HG03439 (cell line): ENCODE measurements at regions not wholly inside any gene's neighbourhood (a gene's known extent, or its start where the extent isn't known, plus 50 kb on each side); places are given as distances from the start of the nearest gene placed in this dataset.

ENCODE experiments used
- ATAC-seq: cut with Tn5 transposase; IDR thresholded peaks from one replicate; pipeline ENCODE4 v1.9.1; 2021; ENCODE audit warnings: mild to moderate bottlenecking, moderate library complexity; ENCODE audit not compliant: unreplicated experiment

DNA sequence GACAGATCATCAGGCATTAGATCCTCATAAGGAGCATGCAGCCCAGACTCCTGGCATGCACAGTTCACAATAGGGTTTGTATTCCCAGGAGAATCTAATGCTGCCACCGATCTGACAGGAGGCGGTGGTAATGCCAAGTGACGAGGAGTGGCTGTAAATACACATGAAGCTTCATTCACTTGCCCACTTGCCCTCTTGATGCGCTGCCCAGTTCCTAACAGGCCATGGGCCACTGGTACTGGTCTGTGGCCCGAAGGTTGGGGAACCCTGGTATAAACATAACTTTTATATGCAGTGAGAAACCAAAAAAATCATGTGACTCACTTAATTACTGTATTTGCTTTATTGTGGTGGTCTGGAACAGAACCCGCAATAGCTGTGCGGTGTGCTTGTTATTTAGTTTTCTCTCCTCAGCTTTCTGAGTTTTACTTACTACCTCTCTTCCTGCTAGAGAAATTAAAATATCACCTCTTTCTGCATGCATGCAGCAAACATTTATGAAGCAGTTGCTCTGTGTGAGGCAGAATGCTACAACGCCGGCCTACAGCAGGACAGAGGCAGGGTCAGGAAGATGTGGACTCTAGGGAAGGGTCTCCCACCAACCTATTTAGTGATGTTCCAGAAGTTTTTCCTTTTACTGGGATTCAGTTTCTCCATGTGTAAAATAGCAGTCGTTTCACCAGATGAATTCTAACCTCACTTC lies 151.3 kb downstream of the MAF start:
- no peak for ATAC-seq

DNA sequence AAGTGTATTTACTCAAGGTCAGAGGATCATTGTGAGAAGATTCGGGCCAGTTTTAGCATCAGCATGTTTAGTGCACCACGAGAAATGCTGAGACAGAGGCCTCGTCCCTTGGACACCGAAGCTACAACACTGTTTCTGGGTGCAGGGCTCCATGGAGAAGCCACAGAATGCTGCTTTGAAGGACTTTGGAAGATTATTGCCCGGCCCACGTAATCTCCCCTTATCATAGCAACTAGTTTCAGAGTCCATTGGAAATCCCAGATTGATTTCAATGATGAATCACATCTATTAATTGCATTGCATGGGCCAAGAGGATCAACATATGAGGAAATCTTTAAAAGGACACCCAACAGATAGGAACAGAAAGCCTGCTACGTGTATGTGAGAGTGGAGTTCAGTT lies 156.0 kb downstream of the MAF start:
- ATAC-seq = no peak

DNA sequence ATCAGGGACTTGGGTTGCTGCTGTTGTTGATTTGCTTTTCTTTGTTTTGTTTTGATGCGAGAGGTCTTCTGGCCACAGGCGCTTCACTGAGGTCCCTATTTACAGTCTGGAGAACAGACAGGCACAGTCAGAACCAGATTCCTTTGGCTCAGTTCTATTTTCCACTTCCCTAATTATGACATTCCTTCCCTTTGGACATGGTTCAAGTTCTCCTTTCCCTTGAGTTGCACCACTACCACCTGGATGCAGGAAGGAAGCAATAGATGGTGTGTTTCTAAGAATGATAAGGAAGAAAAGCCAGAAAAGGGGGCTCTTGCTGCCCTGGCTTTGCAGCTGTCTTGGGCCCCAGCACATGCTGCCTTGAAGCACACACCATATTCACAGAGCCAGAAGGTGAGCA lies 160.6 kb downstream of the MAF start:
- ATAC-seq = no peak

DNA sequence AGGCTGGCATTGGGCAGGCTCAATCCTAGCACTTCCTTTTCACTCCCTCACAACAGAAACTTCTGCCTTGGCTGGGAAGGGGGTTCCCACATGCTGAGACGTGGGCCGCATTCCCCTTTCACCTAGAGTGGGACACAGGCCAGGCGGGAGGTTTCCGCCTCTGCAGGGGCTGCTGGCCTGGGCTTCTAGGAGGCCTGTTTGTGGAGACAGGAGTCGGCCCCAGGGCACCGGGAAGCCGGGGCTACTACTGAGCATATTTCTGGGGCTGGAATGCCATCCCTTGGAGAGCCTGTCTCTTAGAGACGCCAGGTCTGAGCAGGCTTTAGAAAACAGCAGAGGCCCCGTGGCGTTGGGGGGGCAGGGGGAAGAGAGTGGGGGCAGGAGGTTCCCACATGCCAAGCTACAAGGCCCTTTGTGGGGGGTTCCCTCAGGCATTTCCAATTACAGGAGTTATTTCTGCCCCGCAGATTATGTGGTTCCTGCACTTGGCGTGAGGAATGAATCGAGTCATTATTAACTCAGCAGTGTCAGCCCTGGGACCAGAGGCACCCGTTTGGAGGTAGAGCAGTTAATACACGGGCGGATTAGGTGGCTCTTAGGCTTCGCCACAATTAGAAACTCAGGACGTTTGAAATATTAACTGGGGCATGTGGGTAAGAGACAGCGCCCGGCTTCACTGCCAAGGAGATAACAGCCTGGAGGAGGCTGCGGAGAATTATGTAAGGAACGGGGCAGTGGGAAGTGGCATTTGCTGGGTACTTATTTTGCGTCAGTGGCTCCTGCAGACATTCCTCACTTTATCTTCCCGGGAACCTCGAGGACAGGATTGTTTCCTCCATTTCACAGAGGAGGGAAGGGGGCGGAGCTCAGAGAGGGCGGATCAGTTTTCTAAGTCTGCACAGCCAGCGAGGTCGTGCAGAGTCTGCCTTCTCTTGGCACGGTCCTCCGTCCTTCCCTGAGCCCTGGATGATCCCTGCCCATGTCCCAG lies 162.5 kb downstream of the MAF start:
- no peak for ATAC-seq

DNA sequence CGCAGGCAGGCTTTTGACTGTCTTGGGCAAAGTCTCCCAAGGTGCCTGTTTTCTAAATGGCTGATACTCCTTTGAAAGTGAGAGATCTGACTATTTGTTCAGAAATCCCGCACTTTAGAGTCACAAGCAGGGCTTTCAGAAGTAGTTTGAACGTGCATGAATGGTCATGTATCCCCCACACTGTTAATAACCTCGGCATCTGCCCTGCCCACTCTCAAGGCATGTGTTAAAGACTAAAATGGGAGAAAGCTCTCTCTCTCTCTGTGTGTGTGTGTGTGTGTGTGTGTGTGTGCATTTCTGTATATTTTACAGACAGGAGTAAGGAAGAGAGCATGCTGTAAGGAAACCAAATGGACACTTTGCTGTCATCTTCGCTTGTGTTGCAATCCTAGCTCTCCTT lies 163.7 kb downstream of the MAF start:
- ATAC-seq = no peak

DNA sequence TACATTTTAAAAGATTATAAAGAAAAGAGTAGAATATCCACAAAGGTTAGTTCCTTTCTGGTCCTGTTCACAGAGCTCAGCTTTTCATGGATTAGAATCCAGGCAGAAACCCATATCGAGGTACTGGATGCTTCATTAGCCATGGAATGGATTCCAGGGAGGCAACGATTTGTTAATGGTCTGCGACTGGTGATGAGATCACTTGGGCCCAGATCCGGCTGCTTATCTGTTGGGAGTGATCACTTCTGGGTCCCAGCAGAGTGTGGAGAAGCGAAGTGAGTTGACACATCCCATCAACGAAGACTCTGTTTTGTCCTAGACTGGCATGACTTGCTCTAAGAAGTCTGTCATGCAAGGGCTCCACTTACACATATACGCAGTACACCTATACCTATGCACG lies 165.8 kb downstream of the MAF start:
- no peak for ATAC-seq

DNA sequence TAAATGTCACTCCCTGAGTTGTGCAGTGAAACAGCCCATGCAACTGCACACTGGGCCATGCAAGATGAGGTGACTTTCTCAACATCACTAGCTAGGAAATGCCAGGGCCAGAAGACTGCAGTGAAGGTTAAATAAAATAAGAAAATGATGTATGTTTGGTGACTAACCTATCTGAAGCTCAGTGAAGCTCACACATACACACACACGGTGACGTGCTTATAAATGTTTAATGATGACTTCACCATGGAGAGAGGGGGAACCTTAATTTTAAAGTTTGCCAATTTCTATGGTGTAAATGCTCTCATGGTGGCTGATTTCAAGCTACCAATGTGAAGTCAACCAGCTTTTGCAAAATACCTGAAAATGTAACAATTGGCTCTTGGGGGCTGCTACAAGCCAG lies 166.4 kb downstream of the MAF start:
- ATAC-seq = no peak

DNA sequence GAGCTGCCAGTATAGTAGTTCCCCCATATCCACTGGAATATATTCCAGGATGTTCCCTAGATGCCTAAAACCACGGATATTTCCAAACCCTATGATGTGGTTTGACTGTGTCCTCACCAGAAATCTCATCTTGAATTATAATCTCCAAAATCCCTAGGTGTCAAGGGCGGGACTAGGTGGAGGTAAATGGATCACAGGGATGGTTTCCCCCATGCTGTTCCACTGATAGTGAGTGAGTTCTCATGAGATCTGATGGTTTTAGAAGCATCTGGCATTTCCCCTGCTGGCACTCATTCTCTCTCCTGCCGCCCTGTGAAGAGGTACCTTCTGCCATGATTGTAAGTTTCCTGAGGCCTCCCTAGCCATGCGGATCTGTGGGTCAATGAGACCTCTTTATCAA lies 168.6 kb downstream of the MAF start:
- ATAC-seq = no peak

DNA sequence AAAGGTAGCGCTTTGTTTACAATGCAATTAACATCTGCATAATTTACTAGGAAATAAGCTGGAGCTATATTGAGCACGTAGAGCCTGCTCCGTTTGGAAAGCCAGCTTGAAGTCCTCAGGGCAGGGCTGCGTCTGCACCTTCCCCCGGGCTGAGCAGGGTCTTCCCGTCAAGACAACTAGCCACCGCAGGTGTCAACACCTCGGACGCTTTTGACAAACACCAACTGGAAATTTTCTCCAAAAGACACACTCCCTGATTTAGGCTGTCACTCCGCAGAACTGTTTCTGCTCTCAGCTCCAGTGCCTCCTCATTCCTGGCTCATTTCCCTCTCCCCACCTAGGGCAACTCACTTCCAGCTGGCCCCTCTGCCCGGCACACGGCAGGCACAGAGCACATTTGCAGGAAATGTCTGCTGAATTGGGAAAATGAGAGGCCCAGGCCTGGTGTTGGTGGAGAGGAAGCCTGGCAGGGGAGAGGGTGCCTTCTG lies 170.3 kb downstream of the MAF start:
- no peak for ATAC-seq

DNA sequence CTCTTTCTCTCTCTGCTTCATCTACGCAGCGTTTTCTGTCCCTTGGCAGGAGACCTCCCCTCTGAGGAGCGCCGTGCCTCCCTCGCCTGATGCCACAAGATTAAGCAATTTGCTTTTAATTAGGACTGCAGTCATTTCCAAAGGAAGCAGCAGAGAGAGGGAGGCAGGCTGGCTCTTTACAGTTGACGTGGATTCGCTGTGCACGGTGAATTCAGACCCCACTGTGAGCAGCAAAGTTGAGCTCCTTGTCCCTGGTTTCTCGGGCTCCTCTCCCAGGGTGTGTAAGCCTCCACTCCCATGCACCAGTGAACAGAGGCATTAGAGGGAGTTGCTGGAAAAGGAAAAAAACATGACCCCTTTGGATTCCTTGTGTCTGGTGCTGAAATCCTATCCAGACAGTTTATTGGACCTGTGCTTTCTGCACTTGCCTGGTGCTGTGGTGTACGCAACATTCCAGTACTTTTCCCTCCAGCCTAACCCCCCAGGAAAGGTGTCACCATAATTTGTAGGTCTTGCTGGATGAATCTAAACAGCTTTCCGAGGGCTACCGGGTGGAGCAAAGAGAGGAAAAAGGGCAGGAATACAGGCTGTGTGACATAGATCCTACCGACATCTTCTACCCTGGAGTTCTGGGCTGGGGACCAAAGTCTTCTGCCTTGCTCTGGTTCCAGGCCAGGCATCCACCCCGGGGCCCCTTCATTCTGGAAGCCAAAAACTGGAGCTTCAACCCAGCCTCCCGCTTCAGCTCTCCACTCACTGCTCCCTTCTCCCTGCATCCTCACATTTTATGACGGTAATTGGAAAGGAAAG lies 171.0 kb downstream of the MAF start:
- ATAC-seq = no peak

DNA sequence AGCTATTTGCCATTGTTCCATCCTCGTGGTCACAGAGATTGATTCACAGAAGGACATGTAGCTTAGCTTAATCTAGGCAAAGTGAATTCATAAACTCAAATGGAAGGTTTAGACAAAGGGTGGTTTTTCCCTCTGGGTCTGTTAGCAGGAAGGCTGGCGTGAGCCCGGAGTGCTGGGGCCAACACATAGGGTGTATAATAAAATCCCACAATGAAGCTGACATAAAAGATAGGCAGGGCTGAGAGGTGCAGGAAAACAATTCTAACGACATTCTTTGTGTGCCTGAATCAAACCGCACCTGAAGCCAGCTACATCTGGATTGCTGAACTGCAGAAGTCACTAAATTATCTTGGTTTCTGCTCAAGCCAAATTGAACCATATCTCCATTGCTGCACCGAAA lies 173.9 kb downstream of the MAF start:
- ATAC-seq = no peak

DNA sequence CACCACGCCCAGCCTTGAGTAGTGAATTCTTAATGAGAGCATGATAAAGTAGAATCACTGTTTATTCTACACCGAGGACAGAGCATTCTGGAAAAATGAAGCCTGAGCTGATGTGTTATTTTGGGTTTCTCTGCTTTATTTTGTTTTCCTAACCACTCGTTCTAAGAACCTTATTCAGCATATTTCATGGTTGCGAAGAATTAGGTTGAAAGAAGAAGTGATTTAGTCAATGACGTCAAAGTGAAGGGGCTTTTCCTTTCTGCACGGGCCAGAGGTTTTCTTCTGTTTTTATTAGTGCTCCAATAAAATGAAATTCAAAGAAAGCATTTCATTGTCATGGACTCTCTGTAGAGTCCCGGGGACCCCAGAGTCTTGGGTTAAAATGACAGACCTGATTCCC lies 178.5 kb downstream of the MAF start:
- ATAC-seq = no peak

DNA sequence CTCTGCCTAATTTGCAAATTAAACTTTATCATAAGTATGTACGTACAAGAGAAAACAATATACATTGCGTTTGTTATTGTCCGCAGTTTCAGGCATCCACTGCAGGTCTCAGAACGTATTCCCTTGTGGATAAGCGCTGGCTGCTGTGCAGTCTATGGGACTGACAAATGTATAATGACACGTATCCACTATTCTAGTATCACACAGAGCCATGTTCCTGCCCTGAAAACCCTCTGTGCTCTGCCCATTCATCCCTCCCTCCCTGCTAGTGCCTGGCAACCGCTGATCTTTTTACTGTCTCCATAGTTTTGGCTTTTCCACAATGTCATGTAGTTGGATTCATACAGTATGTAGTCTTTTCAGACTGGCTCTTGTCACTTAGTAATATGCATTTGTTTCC lies 179.4 kb downstream of the MAF start:
- no peak for ATAC-seq

DNA sequence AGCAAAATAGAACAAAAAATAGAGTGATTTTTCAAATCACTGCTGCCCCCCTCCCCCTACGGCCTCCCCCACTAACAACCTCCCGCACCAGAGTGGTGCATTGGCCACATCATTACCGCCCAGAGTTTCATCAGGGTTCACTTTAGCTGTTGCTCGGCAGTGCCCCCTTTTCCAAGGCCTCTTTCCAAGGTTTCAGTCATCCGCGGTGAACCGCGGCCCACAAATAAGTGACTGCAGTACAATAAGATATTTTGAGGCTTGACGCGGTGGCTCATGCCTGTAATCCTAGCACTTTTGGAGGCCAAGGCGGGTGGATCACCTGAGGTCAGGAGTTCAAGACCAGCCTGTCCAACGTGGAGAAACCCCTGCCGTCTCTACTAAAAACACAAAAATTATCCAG lies 180.0 kb downstream of the MAF start:
- ATAC-seq = no peak

DNA sequence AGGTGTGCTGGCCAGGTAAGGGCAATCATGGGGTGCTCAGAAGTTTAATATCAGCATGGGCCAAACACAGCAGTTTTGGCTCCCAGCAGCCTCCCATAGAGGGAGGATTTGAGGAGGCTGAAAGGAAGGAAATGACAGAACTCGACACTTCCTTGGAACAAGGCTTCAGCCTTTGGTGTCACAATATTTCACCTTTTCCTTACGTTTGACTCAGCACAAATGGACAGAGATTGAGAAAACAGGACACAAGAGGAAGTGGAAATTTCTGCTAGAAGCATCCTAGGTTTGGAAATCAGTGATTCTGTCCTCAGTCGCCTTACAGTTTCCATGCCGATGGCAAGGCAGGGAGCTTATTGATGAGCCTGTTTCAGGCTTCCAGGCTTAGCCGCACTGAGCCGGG lies 181.4 kb downstream of the MAF start:
- ATAC-seq = no peak

DNA sequence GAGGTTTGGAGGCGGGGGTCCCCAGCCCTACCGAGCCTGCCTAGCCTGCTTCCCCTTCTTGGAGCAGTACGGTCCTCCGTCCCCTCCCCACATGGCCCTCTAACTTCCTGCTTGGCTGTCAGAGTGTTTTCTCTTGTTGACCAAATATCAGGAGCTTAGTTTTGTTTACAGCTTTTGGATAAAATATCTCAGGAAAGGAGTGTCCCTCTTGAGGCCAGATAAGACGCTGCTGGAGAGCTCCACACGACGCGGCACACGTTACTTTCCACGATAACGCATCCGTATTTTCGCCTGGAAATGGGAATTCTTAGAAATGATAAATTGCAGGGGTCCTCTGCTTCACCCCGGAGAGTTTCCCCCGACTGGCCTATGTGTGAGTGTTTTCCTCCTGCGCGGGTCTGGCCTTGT lies 182.9 kb downstream of the MAF start:
- no peak for ATAC-seq

DNA sequence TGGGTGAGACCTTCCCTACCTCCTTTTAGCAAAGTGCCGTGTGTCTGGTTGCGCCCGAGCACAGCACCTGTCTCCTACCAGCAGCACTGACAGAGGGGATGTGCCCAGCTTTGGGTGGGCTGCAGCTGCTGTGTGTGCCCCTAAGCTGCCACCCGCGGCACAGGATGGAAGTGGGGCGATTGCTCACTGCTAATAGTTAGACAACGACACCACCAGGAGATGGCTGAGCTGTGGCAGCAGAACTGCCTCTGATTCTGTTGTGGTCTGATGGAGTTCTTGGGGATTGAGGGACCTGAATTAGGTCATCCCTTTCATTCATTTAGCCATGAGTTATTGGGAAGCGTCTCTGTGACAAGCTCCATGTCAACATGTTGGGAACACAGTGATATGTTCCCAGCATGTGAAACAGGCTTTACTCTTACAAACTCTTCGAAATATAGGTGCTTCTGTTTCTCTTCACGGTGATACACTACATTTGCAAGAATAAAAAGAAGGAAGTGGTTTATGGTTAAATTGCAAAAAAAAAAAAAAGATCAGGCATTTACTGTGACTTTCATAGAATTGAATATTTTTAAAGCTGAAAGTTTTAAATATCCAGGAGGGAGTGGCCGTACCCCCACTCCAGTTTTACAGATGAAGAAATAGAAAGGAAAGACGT lies 184.4 kb downstream of the MAF start:
- no peak for ATAC-seq

DNA sequence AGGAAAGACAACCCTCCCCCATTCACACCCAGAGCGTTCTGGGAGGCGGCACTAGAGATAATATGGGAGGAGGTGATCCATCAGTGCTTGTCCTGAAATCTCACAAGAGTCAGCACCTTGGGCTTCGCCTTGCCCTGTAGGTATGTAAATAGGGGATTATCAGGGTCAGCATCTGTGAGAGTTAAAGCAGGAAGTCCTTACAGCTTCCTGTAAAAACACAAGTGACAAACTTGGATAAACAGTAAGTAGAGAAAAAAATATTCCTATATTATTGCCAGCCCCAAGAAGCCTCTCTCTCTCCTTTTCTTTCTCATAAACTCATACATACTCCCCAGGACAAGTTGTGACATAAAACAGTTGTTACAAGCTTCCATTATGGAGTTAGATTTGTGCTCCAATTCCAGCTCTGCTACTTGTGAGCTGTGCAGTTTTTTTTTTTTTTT lies 187.7 kb downstream of the MAF start:
- no peak for ATAC-seq

DNA sequence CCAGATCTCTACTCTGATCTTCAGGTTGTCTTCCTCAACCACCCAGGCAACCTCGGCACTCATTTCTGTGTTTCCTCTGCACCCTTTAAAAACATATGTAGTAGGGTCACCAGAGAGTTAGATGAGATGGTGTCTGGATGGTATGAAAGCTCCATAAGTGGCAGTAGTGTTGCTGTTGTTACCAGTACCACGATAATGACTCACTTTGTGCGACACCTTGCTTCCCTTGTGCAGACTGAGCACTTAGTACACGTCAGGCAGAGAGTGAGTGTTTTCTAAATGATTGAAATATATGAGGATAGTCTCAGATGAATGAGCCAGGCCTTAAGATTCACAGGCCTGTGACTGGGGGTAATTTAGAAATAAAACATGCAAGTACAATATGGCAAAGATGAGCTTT lies 188.7 kb downstream of the MAF start:
- ATAC-seq = no peak

DNA sequence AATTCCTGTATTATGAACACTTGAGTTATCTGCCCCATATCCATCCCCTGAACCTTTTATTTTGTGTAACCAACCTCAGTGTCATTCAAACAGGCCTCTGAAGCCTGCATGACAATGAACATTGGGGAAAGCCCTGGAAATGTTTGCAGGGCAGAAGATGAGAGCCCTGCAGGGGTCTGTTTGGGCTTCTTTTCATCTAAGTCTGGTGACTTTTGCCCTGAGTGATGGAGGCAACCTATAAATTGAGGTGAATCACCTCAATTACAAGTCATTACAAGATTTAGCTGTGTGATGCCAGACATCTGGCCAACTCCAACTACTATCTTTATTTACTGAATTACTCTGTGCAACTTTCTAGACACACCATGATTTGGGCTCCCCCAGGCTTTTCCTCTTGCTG lies 189.2 kb downstream of the MAF start:
- ATAC-seq = no peak

DNA sequence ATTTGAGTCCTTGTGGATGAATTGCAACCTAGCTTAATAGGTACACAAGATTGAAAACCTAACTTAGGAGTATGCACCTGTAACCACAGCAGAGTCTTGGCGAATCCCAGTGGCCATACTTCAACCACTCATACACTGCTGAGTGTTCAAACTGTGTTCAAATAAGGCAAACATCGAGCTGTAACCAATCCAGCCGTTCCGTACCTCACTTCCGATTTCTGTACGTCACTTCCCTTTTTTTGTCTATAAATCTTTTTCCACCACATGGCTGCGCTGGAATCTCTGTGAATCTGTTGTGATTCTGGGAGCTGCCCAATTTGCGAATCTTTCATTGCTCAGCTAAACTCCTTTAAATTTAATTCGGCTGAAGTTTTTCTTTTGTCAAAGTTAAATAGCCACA lies 190.6 kb downstream of the MAF start:
- ATAC-seq = no peak
